Adrenal gland (tissue), 9 donors: ENCODE measurements at regions not wholly inside any gene's neighbourhood (a gene's known extent, or its start where the extent isn't known, plus 50 kb on each side); places are given as distances from the start of the nearest gene placed in this dataset.

ENCODE experiments used
- DNase-seq, 7 donors: peaks; one replicate each; pipeline ENCODE4 v3.0.0-alpha.2; 2019 to 2020
- H3K27ac ChIP-seq, 5 donors: fragments of 200-600 bp; sonication (generic) in 4 of 5; 1 replicate in 3 of 5; 2 replicates in 2 of 5; pipeline versions ENCODE4 v1.5.1 to v1.8.0; 2016 to 2020; ENCODE audit warnings: mild to moderate bottlenecking in 1 of 5
- H3K27me3 ChIP-seq: fragments of 200-600 bp; 2 replicates; pipeline ENCODE4 v1.8.0; 2021
- H3K36me3 ChIP-seq, 2 donors: fragments of 200-600 bp; replicated peaks in 1 of 2; 1 replicate in 1 of 2; 2 replicates in 1 of 2; pipeline versions ENCODE4 v1.5.1 to v1.8.0; 2018 to 2022
- H3K4me1 ChIP-seq, 2 donors: fragments of 200-600 bp; replicated peaks in 1 of 2; 1 replicate in 1 of 2; 2 replicates in 1 of 2; pipeline versions ENCODE4 v1.5.1 to v1.8.0; 2018 to 2021
- H3K4me3 ChIP-seq, 4 donors: fragments of 200-600 bp; sonication (generic) in 3 of 4; one replicate each; pipeline ENCODE4 v1.5.1; 2016 to 2018
- H3K9me3 ChIP-seq, 3 donors: fragments of 200-600 bp; sonication (generic) in 1 of 3; replicated peaks in 1 of 3; 1 replicate in 2 of 3; 2 replicates in 1 of 3; pipeline versions ENCODE4 v1.5.1 to v1.8.0; 2016 to 2021
- CTCF ChIP-seq, 6 experiments: fragments of 450-650 bp in 4 of 6; fragments of 200-600 bp in 2 of 6; sonication (generic) in 1 of 6; IDR thresholded peaks; 1 replicate in 5 of 6; 2 replicates in 1 of 6; pipeline versions ENCODE4 v1.5.1 to v1.8.0; 2016 to 2021; ENCODE audit warnings: antibody characterized with exemption in 6 of 6, mild to moderate bottlenecking in 2 of 6, moderate library complexity in 1 of 6
- POLR2A ChIP-seq, 2 donors: fragments of 450-650 bp; IDR thresholded peaks; one replicate each; pipeline ENCODE4 v1.6.1; 2017; ENCODE audit warnings: antibody characterized with exemption in 2 of 2, mild to moderate bottlenecking in 2 of 2, moderate library complexity in 1 of 2
- WGBS, 4 donors: extraction: QIAGEN DNeasy Blood & Tissue Kit in 2 of 4; methylation state at CpG; one replicate each; pipeline versions ENCODE4 v1.1.5 to v1.1.7; 2013 to 2017; 5-methylcytosine and 5-hydroxymethylcytosine counted together
- intact Hi-C, 2 donors: fragments of 100-400 bp; cut with DNase I; formaldehyde crosslinking; loops; one replicate each; pipeline versions ENCODE4 v1.14.1 to v1.15.0; 2022 to 2023
- donor health status: healthy with polysubstance abuse.
- donor health status: Bipolar disorder and iron deficiency.
- donor health status: DM: yes; HTN: yes; CAD: no.
- donor health status: DM: no; HTN: no; CAD: no.
- donor health status: DM: no; HTN: no; CAD: no.

GRCh38 chr5:74030821-74031220 lies 404.8 kb downstream of the ARHGEF28 start:
- H3K27me3 ChIP-seq = no peaks in the 10 kb centered on the region
- WGBS, 4 donors = 92 to 100% (median 95%) methylated on average over 1 to 5 of the region's 5 CpGs
- no peak overlapping the region for H3K4me3 ChIP-seq
- intact Hi-C loops = loop anchor here in 1 of 2 donors (10.0 kb wide), 1 partner anchor 614 kb away; the partner anchor contains the start of gene ENC1
- H3K36me3 ChIP-seq = no peaks in the 10 kb centered on the region
- TF ChIP-seq CTCF (IDR thresholded peaks at IDR 0.05) = no peak
- TF ChIP-seq POLR2A (IDR thresholded peaks at IDR 0.05) = no peak
- H3K9me3 ChIP-seq = no peaks in the 10 kb centered on the region
- peaks cover 0 to 5% of the 10 kb centered on the region in 2 donors for H3K4me1 ChIP-seq
- no peak for DNase-seq
- no peak overlapping the region for H3K27ac ChIP-seq

GRCh38 chr5:74030371-74030770 lies 404.4 kb downstream of the ARHGEF28 start:
- Histone ChIP-seq H3K9me3 (no peaks in the 10 kb centered on the region), H3K36me3 (no peaks in the 10 kb centered on the region), H3K4me1 (peaks cover 0 to 5% of the 10 kb centered on the region in 2 donors), H3K4me3 (no peak overlapping the region), H3K27me3 (no peaks in the 10 kb centered on the region), H3K27ac (no peak overlapping the region)
- intact Hi-C loops = loop anchor here in 1 of 2 donors (10.0 kb wide), 1 partner anchor 614 kb away; the partner anchor contains the start of gene ENC1
- no peak for DNase-seq
- WGBS, 4 donors = 92 to 98% (median 97%) methylated on average over 4 of the region's 4 CpGs
- TF ChIP-seq POLR2A (IDR thresholded peaks at IDR 0.05) (no peak), CTCF (IDR thresholded peaks at IDR 0.05) (no peak)

- H3K36me3 ChIP-seq = no peaks in the 10 kb centered on the region
- DNase-seq = no peak
- no peaks in the 10 kb centered on the region for H3K9me3 ChIP-seq
- peaks cover 0 to 5% of the 10 kb centered on the region in 2 donors for H3K4me1 ChIP-seq
- WGBS, 4 donors = 86 to 95% (median 89%) methylated on average over 4 of the region's 4 CpGs
- H3K27ac ChIP-seq = no peak overlapping the region
- H3K4me3 ChIP-seq = no peak overlapping the region
- intact Hi-C loops = no loop called here
- H3K27me3 ChIP-seq = no peaks in the 10 kb centered on the region
- TF ChIP-seq CTCF (IDR thresholded peaks at IDR 0.05) (no peak), POLR2A (IDR thresholded peaks at IDR 0.05) (no peak)
Observed at GRCh38 chr5:74028976-74029375, 403.0 kb downstream of the ARHGEF28 start.

- no peaks in the 10 kb centered on the region for H3K27me3 ChIP-seq
- H3K27ac ChIP-seq = no peak overlapping the region
- H3K9me3 ChIP-seq = no peaks in the 10 kb centered on the region
- no peak overlapping the region for H3K4me3 ChIP-seq
- no peak for DNase-seq
- H3K36me3 ChIP-seq = no peaks in the 10 kb centered on the region
- H3K4me1 ChIP-seq = peaks cover 0 to 5% of the 10 kb centered on the region in 2 donors
- intact Hi-C loops = no loop called here
- WGBS, 4 donors = 82 to 91% (median 87%) methylated on average over 3 of the region's 3 CpGs
- no peak for TF ChIP-seq CTCF (IDR thresholded peaks at IDR 0.05)
- TF ChIP-seq POLR2A (IDR thresholded peaks at IDR 0.05) = no peak
Observed at GRCh38 chr5:74028406-74028805, 402.4 kb downstream of the ARHGEF28 start.
